ENCODE measurements at regions not wholly inside any gene's neighbourhood (a gene's known extent, or its start where the extent isn't known, plus 50 kb on each side); places are given as distances from the start of the nearest gene placed in this dataset.

DNA sequence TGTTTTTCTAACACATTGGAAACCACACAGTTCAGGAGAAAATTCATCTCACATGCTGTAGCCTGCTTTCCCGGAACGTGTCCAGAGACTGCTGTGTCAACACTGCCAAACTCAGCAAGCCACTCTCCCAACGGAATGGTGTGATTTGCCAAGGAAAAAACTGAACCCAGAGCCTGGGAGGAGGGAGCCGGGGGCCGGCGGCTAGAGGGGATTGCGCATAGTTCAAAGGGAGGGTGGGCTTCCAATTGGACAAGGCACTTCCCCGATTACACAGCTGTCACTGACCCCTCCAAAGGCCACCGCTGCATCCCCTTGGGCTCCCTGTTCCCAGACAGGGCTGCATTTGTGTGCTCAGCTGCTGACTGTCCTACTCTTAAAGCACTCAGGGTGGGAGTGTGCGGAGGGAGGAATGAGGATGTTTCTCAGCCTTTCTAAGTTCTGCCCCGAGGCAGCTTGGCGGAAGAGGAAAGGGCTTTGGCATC is 256.2 kb downstream of the ZNF621 start:
- Histone ChIP-seq H3K36me3 (ENCODE audit: control insufficient read depth, insufficient read depth, low read length) (no peaks in the 10 kb centered on the region), H3K9me3 (ENCODE audit: control insufficient read depth, low read length) (no peaks in the 10 kb centered on the region), H3K27ac (ENCODE audit: low read depth, low read length) (peak overlapping the region; percentile 98), H3K9ac (ENCODE audit: extremely low read depth, low read length, poor library complexity, severe bottlenecking) (no peak overlapping the region), H3K4me1 (ENCODE audit: control insufficient read depth, insufficient read depth, low read length) (no peaks in the 10 kb centered on the region), H3K27me3 (ENCODE audit: control insufficient read depth, insufficient read depth, low read length, poor library complexity, severe bottlenecking) (no peaks in the 10 kb centered on the region), H3K4me3 (ENCODE audit: low read length) (no peak overlapping the region)
- peaks cover 5% of the 10 kb centered on the region for H3K27me3 Mint-ChIP-seq (ENCODE audit: insufficient read depth)
- 83 to 91% methylated on average over 7 to 12 of the region's 12 CpGs for WGBS, 2 experiments (ENCODE audit: insufficient coverage in 1 of 2, insufficient read length in 1 of 2)
- no peaks in the 10 kb centered on the region for H3K36me3 Mint-ChIP-seq (ENCODE audit: low read depth)
- no peak overlapping the region for H3K4me3 Mint-ChIP-seq
- H3K27ac Mint-ChIP-seq, result no peak overlapping the region
- no peaks in the 10 kb centered on the region for H3K4me1 Mint-ChIP-seq
- TF ChIP-seq, protein P1, sequence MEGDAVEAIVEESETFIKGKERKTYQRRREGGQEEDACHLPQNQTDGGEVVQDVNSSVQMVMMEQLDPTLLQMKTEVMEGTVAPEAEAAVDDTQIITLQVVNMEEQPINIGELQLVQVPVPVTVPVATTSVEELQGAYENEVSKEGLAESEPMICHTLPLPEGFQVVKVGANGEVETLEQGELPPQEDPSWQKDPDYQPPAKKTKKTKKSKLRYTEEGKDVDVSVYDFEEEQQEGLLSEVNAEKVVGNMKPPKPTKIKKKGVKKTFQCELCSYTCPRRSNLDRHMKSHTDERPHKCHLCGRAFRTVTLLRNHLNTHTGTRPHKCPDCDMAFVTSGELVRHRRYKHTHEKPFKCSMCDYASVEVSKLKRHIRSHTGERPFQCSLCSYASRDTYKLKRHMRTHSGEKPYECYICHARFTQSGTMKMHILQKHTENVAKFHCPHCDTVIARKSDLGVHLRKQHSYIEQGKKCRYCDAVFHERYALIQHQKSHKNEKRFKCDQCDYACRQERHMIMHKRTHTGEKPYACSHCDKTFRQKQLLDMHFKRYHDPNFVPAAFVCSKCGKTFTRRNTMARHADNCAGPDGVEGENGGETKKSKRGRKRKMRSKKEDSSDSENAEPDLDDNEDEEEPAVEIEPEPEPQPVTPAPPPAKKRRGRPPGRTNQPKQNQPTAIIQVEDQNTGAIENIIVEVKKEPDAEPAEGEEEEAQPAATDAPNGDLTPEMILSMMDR (conservative IDR thresholded peaks at IDR 0.05), result no peak
- H3K9me3 Mint-ChIP-seq, result no peaks in the 10 kb centered on the region
- DNase-seq, result no peak

GRCh38 chr3:40782111-40782721 is 257.5 kb downstream of the ZNF621 start:
- Histone ChIP-seq H3K9ac (ENCODE audit: extremely low read depth, low read length, poor library complexity, severe bottlenecking) (no peak overlapping the region), H3K4me3 (ENCODE audit: low read length) (no peak overlapping the region), H3K27me3 (ENCODE audit: control insufficient read depth, insufficient read depth, low read length, poor library complexity, severe bottlenecking) (no peaks in the 10 kb centered on the region), H3K36me3 (ENCODE audit: control insufficient read depth, insufficient read depth, low read length) (no peaks in the 10 kb centered on the region), H3K4me1 (ENCODE audit: control insufficient read depth, insufficient read depth, low read length) (no peaks in the 10 kb centered on the region), H3K27ac (ENCODE audit: low read depth, low read length) (peak overlapping the region; percentile 98), H3K9me3 (ENCODE audit: control insufficient read depth, low read length) (no peaks in the 10 kb centered on the region)
- Mint-ChIP-seq H3K9me3 (peaks cover 3% of the 10 kb centered on the region), H3K27ac (no peak overlapping the region), H3K4me1 (no peaks in the 10 kb centered on the region), H3K36me3 (ENCODE audit: low read depth) (no peaks in the 10 kb centered on the region), H3K27me3 (ENCODE audit: insufficient read depth) (peaks cover 5% of the 10 kb centered on the region), H3K4me3 (no peak overlapping the region)
- 89 to 100% methylated on average over 1 to 3 of the region's 3 CpGs for WGBS, 2 experiments (ENCODE audit: insufficient coverage in 1 of 2, insufficient read length in 1 of 2)
- peak; percentile 65 for DNase-seq
- TF ChIP-seq, protein P1 (conservative IDR thresholded peaks at IDR 0.05), result peak; percentile 72

GRCh38 chr3:40790746-40791145 is 266.0 kb downstream of the ZNF621 start:
- no peak overlapping the region for H3K27ac Mint-ChIP-seq
- H3K4me1 Mint-ChIP-seq, result no peaks in the 10 kb centered on the region
- H3K36me3 ChIP-seq (ENCODE audit: control insufficient read depth, insufficient read depth, low read length), result no peaks in the 10 kb centered on the region
- no peak for DNase-seq
- H3K4me3 ChIP-seq (ENCODE audit: low read length), result no peak overlapping the region
- no peak overlapping the region for H3K27ac ChIP-seq (ENCODE audit: low read depth, low read length)
- H3K9ac ChIP-seq (ENCODE audit: extremely low read depth, low read length, poor library complexity, severe bottlenecking), result no peak overlapping the region
- peaks cover 9% of the 10 kb centered on the region for H3K9me3 Mint-ChIP-seq
- H3K9me3 ChIP-seq (ENCODE audit: control insufficient read depth, low read length), result no peaks in the 10 kb centered on the region
- H3K4me1 ChIP-seq (ENCODE audit: control insufficient read depth, insufficient read depth, low read length), result no peaks in the 10 kb centered on the region
- TF ChIP-seq, protein P1 (conservative IDR thresholded peaks at IDR 0.05), result no peak
- no peak overlapping the region for H3K4me3 Mint-ChIP-seq
- H3K36me3 Mint-ChIP-seq (ENCODE audit: low read depth), result no peaks in the 10 kb centered on the region
- 94% methylated on average over 2 of the region's 2 CpGs for WGBS, 2 experiments (ENCODE audit: insufficient coverage in 1 of 2, insufficient read length in 1 of 2)
- no peaks in the 10 kb centered on the region for H3K27me3 ChIP-seq (ENCODE audit: control insufficient read depth, insufficient read depth, low read length, poor library complexity, severe bottlenecking)
- H3K27me3 Mint-ChIP-seq (ENCODE audit: insufficient read depth), result no peaks in the 10 kb centered on the region

All from endodermal cell (in vitro differentiated cells).